HG02623 (cell line): ENCODE measurements at regions not wholly inside any gene's neighbourhood (a gene's known extent, or its start where the extent isn't known, plus 50 kb on each side); places are given as distances from the start of the nearest gene placed in this dataset.
"Not testable (repeated sequence)": the region's sequence is repeated elsewhere in the genome, so short reads cannot be mapped to it uniquely, and the experiment has no call there.

Experiments
- ATAC-seq: cut with Tn5 transposase; IDR thresholded peaks from one replicate; pipeline ENCODE4 v1.9.1; 2021; ENCODE audit warnings: moderate library complexity; ENCODE audit not compliant: unreplicated experiment

DNA sequence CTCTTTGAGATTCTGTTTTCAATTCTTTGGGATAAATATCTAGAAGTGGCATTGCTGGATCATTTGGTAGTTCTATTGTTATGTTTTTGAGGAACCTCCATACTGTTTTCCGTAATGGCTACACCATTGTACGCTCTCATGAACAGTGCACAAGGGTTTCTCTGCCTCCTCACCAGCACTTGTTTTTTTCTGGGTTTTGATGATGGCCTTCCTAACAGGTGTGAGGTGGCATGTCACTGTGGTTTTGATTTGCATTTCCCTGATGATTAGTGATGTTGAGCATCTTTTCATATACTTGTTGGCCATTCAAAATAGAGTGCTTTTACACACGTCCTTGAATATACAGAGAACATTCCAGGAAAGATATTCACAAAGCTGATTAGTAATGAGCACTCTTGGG, 86.8 kb upstream of the ADORA2B start:
- not testable (repeated sequence) for ATAC-seq

DNA sequence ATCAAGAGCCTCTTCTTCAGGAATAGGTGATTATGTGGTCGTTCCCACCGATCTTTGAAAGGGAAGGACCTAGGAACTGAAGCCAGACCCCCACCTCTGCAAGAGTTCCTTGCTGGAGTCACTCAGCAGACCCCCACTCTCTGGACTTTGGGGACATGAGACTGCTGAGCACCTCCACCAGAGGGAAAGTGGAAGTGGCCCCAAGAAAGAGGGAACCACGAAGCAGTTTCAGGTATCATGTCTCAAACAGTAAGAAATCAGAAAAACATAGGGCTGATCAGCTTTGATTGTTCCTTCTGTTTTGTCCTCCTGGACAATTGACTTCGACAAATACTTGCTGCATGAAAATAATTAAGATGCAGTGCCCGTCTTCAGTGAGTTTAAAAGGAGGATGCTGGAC, 84.2 kb upstream of the ADORA2B start:
- not testable (repeated sequence) for ATAC-seq

DNA sequence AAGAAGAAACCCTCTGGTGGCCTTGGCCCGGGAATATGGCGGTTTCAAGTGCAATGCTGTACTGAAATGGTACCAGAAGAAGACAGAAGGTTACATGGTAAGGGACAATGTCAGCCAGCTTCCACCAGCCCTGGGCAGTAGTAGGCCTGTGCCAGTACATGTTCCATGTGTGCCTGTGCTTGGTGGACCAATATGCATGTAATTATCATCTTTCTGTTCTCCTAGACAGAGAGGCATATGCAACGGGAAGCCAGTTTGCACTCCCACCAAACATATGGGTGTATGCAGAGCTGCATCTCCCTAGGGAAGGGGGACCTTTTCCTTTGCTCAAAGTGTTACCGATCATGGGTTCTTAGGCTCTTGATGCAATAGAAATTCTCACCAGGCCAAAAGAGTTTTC, 80.9 kb upstream of the ADORA2B start:
- not testable (repeated sequence) for ATAC-seq

DNA sequence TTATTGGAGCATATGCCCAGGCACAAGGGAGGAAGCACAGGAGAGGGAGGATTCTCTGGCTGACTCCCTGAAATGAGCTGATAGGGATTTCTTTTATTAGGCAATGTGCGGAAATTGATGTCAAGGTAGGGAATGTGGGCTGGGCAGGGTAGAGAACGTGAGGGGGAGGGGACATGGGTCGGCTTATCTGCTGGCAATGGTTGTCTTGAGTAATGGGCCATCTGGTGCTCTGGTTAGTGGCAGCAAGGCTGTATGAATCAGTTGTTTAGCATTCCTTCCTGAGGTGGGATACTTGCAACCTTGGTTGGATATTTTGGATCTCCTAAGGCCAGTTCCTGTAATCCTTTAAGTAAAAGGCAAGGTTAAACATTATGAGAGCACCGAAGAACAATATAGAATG, 80.5 kb upstream of the ADORA2B start:
- ATAC-seq = not testable (repeated sequence)

DNA sequence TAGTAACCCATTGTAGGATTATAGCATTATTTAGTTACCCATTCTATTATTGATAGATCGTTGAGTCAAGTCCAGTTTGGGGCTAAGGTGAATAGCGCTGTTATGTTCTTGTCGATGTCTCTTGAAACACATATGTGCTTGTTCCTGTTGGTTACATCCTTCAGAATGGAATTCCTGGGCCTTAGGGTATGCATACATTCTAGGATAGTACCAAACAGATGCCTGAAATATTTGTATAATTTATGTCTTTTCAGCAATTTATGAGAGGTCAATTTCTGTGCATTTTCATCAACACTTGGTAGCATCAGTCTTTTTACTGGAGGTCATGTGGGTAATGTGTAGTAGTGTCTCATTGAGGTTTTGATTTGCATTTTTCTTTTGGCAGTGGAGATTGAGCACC, 78.9 kb upstream of the ADORA2B start:
- not testable (repeated sequence) for ATAC-seq

DNA sequence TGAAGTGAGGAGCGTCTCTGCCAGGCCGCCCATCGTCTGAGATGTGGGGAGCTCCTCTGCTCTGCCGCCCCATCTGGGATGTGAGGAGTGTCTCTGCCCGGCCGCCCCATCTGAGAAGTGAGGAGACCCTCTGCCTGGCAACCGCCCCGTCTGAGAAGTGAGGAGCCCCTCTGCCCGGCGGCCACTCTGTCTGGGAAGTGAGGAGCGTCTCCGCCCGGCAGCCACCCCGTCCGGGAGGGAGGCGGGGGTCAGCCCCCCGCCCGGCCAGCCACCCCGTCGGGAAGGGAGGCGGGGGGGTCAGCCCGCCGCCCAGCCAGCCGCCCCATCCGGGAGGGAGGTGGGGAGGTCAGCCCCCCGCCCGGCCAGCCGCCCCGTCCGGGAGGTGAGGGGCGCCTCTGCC, 77.6 kb upstream of the ADORA2B start:
- not testable (repeated sequence) for ATAC-seq

DNA sequence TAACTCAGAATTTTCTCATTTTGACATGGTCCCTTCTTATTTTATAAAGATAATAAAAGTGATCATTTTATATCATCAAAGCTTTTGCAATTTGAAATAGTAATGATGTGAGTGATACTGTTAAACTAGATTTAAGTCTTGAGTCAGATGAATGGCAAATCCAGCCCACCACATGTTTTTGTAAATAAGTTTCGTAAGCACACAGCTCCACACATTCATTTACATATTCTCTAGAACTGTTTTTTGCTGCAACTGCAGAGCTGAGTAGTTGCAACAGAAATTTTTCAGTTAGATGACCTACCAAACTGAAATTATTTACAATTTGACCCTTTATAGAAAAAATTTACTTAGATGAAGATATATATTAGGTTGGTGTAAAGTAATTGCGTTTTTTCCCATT, 75.1 kb upstream of the ADORA2B start:
- not testable (repeated sequence) for ATAC-seq

DNA sequence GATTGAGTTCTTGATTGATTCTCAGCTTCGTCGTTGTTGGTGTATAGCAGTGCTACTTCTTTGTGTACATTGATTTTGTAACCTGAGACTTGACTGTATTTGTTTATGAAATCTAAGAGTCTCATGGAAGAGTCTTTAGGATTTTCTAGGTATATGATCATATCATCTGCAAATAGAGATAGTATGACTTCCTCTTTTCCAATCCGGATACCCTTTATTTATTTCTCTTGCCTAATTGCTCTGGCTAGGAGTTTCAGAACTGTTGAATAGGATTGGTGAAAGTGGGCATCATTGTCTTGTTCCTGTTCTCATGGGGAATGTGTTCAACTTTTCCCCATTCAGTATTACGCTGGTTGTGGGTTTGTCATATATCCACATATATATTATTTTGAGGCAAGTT, 72.3 kb upstream of the ADORA2B start:
- not testable (repeated sequence) for ATAC-seq

DNA sequence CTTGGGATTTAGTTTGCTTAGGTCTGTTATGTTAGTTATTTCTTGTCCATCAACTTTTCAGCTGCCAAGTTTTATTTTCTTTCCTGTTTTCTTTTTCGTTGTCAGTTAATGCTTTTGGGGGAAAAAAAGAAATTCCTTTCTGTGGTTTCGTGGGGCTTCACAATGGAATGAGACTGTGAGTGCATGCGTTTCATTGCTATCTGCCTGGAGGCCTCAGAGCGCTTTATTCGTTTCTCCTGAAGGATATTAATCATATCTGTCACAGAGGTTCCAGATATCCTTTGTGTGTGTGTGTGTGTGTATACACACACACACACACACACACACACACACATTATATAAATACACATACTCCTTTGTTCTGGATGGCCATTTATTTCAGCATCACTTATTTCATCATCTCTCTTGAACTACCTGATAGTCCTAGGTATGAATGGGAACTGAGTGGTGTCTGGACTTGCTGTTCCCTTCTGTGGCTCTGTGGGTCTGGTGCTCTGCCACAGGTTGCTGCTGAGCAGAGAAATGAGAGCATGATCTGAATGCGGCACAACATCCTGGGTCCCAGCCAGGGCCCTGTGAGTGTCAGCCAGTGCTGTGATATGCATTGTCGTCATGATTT, 66.9 kb upstream of the ADORA2B start:
- ATAC-seq = not testable (repeated sequence)

DNA sequence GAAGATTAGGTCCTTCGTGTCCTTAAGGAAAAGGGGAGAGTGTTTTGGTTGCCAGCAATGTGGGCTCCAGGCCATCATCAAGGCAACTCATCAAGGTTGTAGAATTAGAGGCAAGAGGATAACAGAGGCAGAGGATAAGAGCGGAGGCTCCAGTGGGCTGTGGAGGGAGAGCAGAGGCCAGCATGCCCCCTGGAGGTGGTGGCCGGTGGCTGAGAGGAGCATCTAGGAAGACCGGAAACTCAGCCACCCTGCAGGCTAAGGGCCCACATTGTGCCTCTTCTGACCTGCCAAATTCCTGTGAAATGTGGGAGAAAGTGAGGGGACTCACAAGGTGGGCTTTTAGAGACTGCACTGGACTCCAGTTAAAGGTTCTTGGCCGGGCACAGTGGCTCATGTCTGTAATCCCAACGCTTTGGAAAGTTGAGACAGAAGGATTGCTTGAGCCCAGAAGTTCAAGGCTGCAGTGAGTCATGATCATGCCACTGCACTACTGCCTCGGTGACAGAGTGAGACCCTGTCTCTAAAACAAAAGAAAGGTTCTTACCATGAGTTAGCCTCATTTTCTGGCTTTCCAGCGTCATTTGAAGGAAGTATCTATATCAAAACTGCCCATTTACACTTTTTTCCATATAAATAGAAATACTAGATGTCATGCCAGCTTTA, 62.7 kb upstream of the ADORA2B start:
- no peak for ATAC-seq

DNA sequence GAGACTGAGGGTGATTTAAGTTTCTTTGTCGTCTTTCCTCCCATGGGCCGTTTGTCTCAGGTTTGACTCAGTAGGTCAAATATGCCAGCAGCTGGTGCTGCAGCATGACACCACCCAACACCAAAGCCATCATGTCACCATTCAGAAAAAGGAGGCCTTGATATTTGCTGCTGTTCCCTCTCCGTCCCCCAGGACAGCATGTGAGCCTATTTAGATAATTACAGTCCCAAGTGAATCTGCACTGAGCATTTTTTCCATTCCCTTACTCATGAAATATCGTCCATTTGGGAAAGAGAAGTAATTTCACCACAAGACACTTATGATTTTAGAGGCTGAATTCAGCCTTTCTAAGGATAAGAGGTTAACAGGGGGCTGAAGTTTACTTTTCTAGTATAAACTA, 62.2 kb upstream of the ADORA2B start:
- ATAC-seq = no peak

DNA sequence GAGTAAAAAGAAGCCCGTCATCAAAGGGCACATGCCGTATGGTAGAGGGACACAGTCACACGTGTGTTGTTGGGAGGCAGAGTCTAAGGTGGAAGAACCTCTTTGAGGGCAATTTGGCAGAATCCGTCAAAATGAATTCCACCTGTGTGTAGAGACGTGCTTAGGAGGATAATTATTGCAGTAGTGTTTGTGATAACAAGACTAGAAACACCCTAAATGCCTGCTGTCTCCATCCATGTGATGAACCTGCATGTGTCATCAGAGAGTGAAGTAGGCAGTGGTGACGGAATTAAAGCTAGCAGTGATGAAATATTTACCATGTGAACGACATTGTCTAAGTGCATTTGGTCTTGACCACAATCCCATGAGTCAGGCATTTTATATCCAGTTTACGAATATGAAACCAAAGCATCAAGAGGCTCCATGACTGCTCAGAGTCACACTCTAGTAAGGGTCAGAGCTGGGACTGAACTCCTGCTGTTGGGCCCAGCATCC, 61.3 kb upstream of the ADORA2B start:
- no peak for ATAC-seq

DNA sequence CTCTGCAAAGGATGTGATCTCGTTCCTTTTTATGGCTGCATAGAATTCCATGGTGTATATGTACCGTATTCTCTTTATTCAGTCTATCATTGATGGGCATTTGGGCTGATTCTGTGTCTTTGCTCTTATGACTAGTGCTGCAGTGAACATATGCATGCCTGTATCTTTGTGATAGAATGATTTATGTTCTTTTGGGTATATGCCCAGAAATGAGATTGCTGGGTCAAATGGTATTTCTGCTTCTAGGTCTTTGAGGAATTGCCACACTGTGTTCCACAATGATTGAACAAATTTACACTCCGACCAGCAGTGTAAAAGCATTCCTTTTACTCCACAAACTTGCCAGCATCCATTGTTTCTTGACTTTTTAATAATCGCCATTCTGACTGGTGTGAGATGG, 60.2 kb upstream of the ADORA2B start:
- no peak for ATAC-seq

DNA sequence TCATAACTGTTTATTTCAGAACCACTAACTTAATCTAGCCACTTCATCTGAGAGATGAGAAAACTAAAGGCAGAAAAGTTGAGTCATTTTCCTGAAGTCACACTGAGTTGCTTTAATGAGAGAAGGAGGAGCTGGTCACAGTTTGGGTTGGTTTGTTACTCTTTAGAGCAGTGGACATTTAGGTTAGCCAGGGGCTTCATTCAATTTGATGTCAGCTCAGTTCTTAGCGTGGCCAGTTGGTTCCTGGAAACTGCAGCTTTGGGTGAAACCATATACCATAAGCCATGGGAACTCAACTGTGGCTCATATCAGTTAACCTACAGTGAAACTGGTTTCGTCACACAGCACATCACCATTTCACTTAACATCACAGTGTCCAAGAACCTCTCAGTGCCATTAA, 59.2 kb upstream of the ADORA2B start:
- no peak for ATAC-seq

DNA sequence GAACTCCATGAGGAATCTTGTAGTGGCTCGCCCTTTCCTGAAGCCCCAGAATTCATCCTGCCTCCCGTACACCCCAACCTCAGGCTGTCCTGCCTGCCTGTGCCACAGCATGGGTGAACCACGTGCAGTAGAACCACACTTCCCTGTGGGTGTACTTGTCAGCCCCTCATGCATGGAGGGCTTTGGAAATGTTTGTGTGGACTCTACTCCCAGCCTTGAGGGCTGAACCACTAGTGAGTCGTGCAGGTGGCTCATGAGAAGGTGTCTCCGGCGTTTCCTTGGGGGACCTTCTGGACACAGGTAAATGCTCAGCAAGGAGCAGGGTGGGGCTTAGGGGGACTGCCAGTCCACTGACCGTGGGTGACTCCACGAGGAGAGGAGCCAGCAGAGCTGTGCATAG, 58.7 kb upstream of the ADORA2B start:
- ATAC-seq = no peak

DNA sequence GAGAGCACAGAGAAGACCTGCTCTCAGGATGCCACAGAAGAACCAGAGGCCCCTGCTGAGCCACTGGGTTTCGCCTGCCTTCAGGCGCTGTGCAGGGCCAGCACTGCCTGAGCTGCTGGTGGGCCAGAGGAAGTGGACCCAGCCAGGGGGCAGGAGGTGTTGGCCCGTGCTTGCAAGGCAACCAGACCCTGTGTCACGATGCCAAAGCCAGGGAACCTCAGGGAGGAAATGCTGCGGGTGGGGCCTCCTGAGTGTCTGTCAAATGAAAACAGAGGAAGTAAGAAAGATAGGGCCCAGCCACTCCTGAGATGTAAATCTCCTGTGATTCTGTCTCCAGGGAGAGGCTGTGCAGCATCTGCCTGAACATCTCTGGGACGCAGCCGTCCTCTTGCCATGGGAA, 58.1 kb upstream of the ADORA2B start:
- no peak for ATAC-seq

DNA sequence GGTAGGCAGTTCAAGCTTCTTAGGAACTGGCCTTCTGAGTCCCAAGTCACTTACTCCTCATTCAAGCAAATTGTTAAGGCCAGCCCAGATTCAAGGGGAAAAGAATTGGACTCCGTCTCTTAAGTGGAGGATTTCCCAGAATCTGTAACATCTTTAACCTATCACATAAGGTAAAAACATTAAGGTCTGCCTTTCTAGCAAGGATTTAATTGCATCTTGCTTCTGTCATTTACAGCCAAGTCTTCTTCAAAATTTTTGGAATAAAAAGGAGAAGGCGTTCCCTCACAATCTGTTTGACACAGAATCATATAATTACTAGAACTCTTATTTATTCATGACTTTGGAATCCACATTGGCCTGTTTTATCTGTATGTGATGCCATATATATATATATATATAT, 56.5 kb upstream of the ADORA2B start:
- no peak for ATAC-seq

DNA sequence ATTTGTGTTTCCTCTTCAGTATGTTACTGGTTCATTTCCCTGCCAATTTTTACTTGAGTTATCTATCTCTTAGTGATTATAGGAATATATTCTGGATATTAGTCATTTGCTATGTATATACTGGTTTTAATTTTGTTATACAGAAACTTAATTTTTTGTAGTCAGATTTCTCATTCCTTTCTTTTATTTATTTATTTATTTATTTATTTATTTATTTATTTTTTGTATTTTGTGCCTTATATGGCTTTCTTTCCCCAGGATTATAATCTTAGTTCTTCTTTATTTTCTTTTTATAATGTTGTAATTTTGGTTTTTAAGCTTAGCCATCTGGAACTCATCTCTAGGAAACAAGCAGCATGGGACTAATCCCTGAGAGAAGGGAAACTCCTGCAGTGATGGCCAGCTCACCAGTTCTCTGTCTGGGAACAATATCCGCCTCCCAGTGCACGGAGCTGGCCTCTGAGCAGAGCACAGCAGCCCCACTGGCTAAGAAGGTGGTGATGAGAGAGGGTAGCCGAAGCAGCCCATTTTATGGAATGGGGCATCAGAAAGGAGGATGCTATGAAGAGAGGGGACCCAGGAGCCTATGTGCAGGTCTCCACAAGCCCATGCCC, 54.5 kb upstream of the ADORA2B start:
- ATAC-seq = no peak

DNA sequence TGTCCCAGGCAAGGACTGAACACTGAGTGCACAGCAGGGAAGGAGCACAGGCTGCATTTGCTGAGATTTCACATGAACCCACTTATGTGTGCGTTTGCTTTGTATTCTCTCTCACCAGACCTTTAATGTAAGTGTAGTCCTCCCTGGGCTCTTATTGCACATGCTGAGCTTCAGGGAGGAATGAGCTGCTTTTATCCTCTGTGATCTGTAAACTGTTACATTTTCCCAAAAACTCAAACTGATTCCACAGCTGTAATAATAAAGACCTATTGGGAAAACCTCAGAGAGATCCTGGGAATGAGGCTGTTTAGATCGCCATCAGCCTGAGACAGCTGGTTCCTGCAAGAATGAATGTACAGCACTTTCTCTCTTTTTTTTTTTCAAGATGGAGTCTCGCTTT, 53.6 kb upstream of the ADORA2B start:
- ATAC-seq = no peak

DNA sequence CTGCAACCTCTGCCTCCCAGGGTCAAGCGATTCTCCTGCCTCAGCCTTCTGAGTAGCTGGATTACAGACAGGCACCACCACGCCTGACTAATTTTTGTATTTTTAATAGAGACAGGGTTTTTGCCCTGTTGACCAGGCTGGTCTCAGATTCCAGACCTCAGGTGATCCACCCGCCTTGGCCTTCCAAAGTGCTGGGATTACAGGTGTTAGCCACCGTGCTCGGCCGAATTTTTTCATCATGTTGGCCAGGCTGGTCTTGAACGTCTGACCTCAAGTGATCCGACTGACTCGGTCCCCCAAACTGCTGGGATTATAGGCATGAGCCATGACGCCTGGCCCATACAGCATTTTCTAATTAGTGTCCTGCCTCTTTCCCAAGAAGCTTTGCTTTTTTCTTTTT, 52.7 kb upstream of the ADORA2B start:
- ATAC-seq = no peak

DNA sequence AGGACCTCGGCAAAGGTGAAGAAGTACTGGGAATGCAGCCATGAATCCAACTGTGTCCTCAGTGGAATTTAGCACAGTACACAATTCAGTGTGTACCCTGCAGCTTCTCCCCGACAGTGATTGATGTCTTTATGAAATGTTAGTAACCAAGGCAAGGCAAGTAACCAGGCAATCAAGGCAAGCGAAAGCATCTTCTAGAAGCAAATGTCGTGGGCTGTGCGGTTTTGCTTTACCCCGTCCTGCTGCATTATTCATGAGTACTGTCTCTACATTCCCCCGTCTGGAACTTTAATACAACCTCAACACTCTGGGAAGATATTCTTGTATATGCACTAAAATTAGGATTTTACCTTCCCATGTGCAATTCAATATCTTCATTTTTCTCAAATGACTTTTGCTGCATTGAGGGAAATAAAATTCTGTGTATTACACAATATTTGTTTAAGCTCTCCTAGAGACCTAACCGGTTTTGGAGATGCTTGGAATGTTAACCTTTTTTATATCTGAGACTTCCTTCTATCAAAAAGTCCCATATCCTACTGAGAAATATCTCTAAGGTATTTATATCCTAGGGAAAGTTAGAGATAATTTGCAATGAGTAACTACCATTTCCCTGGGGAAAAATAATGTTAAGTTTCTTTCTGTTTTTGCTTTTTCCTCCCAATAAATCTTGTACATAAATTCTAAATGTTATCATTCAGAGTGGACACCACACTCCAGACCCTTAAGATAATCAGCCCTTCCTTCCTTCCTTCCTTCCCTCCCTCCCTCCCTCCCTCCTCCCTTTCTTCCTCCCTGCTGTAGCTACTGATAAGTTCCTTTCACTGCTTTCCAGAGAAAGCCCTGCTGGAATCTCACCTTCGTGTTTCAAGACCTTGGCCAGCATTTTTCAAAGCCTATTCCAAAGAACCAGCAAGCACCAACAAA, 51.9 kb upstream of the ADORA2B start:
- no peak for ATAC-seq
